Uterus (tissue), 3 donors: ENCODE measurements at regions not wholly inside any gene's neighbourhood (a gene's known extent, or its start where the extent isn't known, plus 50 kb on each side); places are given as distances from the start of the nearest gene placed in this dataset.

ENCODE experiments used
- DNase-seq, 2 donors: peaks; one replicate each; pipeline ENCODE4 v3.0.0-alpha.2; 2019 to 2020
- H3K27ac ChIP-seq, 2 donors: fragments of 200-600 bp; sonication (generic); 1 replicate in 1 of 2; 2 replicates in 1 of 2; pipeline ENCODE4 v1.5.1; 2016 to 2018
- H3K27me3 ChIP-seq, 2 donors: fragments of 200-600 bp; sonication (generic); one replicate each; pipeline ENCODE4 v1.5.1; 2018 to 2019; ENCODE audit warnings: control low read depth in 1 of 2
- H3K36me3 ChIP-seq, 2 donors: fragments of 200-600 bp; sonication (generic); one replicate each; pipeline ENCODE4 v1.5.1; 2019; ENCODE audit warnings: control low read depth in 1 of 2
- H3K4me1 ChIP-seq, 2 donors: fragments of 200-600 bp; sonication (generic); one replicate each; pipeline ENCODE4 v1.5.1; 2018 to 2019; ENCODE audit warnings: control low read depth in 1 of 2
- H3K4me3 ChIP-seq, 2 donors: fragments of 200-600 bp; sonication (generic); 1 replicate in 1 of 2; 2 replicates in 1 of 2; pipeline ENCODE4 v1.5.1; 2018 to 2019; ENCODE audit warnings: mild to moderate bottlenecking in 1 of 2
- H3K9me3 ChIP-seq, 2 donors: fragments of 200-600 bp; sonication (generic); one replicate each; pipeline ENCODE4 v1.5.1; 2019; ENCODE audit warnings: control low read depth in 1 of 2
- POLR2A ChIP-seq, 2 donors: fragments of 450-650 bp; IDR thresholded peaks; one replicate each; pipeline ENCODE4 v1.6.1; 2016; ENCODE audit warnings: antibody characterized with exemption in 2 of 2, mild to moderate bottlenecking in 1 of 2, moderate library complexity in 1 of 2
- intact Hi-C: fragments of 100-400 bp; cut with DNase I; formaldehyde crosslinking; loops from one replicate; pipeline ENCODE4 v1.15.1; 2023; ENCODE audit warnings: low total_unique reads
- TF ChIP-seq, protein P1 (sequence below), 4 experiments: fragments of 200-600 bp in 2 of 4; fragments of 450-650 bp in 2 of 4; sonication (generic) in 2 of 4; IDR thresholded peaks; one replicate each; pipeline ENCODE4 v1.5.1; 2016 to 2019; ENCODE audit warnings: antibody characterized with exemption in 4 of 4, mild to moderate bottlenecking in 2 of 4, moderate library complexity in 1 of 4
- donor health status: DM: yes; HTN: yes; CAD: no.

DNA sequence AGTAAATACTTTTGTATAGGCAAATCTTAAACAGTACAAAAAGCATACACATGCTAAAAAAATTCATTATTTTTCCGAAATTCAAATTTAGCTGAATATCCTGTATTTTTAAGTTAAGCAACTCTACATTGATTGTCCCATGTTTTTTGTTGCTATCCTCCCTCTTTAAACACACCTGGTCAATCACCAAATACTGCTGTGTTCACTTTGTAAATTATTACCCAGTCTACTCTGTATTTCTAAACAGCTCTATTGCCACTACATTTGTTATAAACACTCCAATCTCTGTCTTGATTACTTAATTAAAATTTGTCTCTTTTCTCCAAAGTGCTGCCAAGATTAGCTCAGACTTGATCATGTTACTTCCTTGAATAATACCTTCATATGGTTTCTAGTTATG is 466.5 kb upstream of the GJE1 start:
- TF ChIP-seq, protein P1, sequence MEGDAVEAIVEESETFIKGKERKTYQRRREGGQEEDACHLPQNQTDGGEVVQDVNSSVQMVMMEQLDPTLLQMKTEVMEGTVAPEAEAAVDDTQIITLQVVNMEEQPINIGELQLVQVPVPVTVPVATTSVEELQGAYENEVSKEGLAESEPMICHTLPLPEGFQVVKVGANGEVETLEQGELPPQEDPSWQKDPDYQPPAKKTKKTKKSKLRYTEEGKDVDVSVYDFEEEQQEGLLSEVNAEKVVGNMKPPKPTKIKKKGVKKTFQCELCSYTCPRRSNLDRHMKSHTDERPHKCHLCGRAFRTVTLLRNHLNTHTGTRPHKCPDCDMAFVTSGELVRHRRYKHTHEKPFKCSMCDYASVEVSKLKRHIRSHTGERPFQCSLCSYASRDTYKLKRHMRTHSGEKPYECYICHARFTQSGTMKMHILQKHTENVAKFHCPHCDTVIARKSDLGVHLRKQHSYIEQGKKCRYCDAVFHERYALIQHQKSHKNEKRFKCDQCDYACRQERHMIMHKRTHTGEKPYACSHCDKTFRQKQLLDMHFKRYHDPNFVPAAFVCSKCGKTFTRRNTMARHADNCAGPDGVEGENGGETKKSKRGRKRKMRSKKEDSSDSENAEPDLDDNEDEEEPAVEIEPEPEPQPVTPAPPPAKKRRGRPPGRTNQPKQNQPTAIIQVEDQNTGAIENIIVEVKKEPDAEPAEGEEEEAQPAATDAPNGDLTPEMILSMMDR (IDR thresholded peaks at IDR 0.05): no peak
- no peak for TF ChIP-seq POLR2A (IDR thresholded peaks at IDR 0.05)
- intact Hi-C loops: no loop called here
- no peak overlapping the region for H3K27ac ChIP-seq
- no peaks in the 10 kb centered on the region for H3K9me3 ChIP-seq
- DNase-seq: no peak
- no peaks in the 10 kb centered on the region for H3K4me1 ChIP-seq
- H3K36me3 ChIP-seq: no peaks in the 10 kb centered on the region
- H3K27me3 ChIP-seq: no peaks in the 10 kb centered on the region
- no peak overlapping the region for H3K4me3 ChIP-seq

DNA sequence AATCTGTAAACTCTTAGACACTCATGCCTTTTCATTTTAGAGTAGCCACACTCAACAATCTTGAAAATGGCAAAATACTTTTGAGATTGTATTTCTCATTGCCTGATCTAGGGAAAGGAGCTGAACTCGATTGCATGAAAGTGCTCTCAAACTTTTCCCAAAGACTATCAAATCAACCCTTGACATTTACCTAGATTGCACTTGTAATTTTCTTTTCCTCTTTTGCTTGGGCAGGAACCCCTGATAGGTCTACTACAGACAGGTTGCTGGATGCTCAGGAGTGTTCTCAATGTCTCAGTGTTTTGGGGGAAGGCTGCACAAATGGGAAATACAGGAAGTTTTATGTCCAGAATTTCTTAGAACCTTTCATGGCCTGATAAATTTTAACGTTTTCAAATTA is 468.0 kb upstream of the GJE1 start:
- intact Hi-C loops: no loop called here
- Histone ChIP-seq H3K4me1 (no peaks in the 10 kb centered on the region), H3K9me3 (no peaks in the 10 kb centered on the region), H3K36me3 (no peaks in the 10 kb centered on the region), H3K4me3 (no peak overlapping the region), H3K27me3 (no peaks in the 10 kb centered on the region), H3K27ac (no peak overlapping the region)
- no peak for DNase-seq
- TF ChIP-seq, protein P1 (IDR thresholded peaks at IDR 0.05): no peak
- TF ChIP-seq POLR2A (IDR thresholded peaks at IDR 0.05): no peak

DNA sequence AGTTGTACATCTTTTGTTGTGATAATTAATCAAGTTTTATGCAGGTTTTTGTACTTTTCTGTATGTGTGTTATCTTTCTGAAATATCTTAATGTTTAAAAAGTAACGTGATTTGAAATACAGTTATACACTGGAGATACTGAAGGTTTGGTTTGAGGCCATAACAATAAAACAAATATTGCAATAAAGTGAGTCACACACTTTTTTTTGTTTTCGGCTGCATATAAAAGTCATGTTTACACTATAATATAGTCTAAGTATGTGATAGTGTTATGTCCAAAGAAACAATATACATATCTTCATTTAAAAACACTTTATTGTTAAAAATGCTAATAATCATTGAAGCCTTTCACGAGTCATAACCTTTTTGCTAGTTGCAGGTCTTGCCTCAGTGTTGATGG is 473.1 kb upstream of the GJE1 start:
- TF ChIP-seq, protein P1 (IDR thresholded peaks at IDR 0.05): no peak
- no peak for TF ChIP-seq POLR2A (IDR thresholded peaks at IDR 0.05)
- H3K27me3 ChIP-seq: no peaks in the 10 kb centered on the region
- H3K4me1 ChIP-seq: no peaks in the 10 kb centered on the region
- H3K4me3 ChIP-seq: no peak overlapping the region
- no peak for DNase-seq
- no peak overlapping the region for H3K27ac ChIP-seq
- H3K9me3 ChIP-seq: no peaks in the 10 kb centered on the region
- intact Hi-C loops: no loop called here
- no peaks in the 10 kb centered on the region for H3K36me3 ChIP-seq

DNA sequence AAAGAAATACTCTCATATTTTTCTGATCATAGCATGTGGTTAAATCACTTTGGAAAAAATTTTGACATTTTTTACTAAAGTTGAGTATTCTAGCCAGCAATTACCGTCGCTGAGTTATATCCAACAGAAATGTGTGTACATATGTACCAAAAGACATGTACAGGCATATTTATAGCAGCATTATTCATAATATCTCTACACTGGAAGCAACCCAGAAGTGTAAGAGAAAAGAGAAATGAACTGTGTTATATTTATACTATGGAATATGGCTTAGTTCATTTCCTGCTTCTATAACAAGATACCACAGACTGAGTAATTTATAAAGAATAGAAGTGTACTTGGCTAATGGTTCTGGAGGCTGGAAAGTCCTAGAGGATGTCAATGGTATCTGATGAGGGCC is 474.0 kb upstream of the GJE1 start:
- Histone ChIP-seq H3K27me3 (no peaks in the 10 kb centered on the region), H3K4me3 (no peak overlapping the region), H3K36me3 (no peaks in the 10 kb centered on the region), H3K27ac (no peak overlapping the region), H3K9me3 (no peaks in the 10 kb centered on the region), H3K4me1 (no peaks in the 10 kb centered on the region)
- intact Hi-C loops: no loop called here
- TF ChIP-seq, protein P1 (IDR thresholded peaks at IDR 0.05): no peak
- no peak for TF ChIP-seq POLR2A (IDR thresholded peaks at IDR 0.05)
- no peak for DNase-seq

DNA sequence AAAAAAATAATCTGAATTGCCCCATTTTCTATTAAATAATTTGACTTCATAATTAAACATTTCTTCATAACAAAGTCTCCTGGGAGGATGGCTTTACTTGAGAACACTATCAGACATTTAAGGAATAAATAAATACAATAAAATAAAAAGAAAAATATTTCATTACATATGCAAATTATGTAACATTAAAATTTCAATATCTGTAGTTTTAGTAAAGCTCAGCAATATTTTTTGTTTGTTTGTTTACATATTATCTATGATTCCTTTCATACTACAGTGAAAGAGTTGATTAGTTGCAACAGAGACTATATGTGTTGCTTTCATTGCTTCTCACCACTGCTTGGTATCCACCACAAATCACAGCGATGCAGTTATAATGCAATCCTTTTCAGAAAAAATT is 474.9 kb upstream of the GJE1 start:
- intact Hi-C loops: no loop called here
- Histone ChIP-seq H3K4me3 (no peak overlapping the region), H3K27me3 (no peaks in the 10 kb centered on the region), H3K9me3 (no peaks in the 10 kb centered on the region), H3K36me3 (no peaks in the 10 kb centered on the region), H3K27ac (no peak overlapping the region), H3K4me1 (no peaks in the 10 kb centered on the region)
- no peak for DNase-seq
- TF ChIP-seq, protein P1 (IDR thresholded peaks at IDR 0.05): no peak
- no peak for TF ChIP-seq POLR2A (IDR thresholded peaks at IDR 0.05)
